ENCODE measurements at regions not wholly inside any gene's neighbourhood (a gene's known extent, or its start where the extent isn't known, plus 50 kb on each side); places are given as distances from the start of the nearest gene placed in this dataset.

DNA sequence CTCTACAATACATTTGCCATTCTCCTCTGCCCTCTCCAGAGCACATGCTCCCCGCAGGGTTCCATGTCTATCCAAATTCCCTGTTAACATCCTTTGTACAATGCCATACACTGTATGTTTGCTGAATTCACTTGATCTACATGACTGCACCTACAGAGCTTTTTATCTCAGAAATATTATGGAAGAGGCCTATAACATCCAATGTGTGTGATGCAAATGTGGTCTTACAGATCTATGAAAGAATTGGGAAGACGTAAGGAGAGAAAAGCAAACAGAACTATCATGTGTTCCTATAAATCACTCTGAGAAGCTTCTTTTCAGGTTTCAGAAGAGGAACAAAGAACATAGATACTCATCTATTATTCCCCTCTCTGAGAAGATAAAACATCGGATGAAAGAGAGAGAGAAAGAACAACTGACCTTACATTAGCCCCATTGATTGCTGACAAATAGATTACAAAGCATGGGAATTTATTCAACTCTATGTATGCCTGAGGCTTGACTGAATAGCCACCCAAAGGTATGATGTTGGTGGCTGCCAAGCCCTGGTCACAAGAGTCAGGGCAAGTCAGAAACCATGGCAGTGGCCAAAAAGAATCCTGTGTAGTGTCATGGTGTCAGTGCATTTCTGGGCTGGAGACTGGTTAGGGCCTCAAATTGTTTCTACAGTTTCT is 425.2 kb downstream of the FOXO1 start:
- H2AK5ac ChIP-seq (ENCODE audit: low read length, severe bottlenecking), result no peak overlapping the region
- no peak overlapping the region for H4K8ac ChIP-seq (ENCODE audit: low read length)
- no peak overlapping the region for H3K4me3 ChIP-seq (ENCODE audit: insufficient read depth in 1 of 2, low read depth in 1 of 2, low read length in 2 of 2)
- no peaks in the 10 kb centered on the region for H3K36me3 ChIP-seq (ENCODE audit: control insufficient read depth in 1 of 2, insufficient read depth in 2 of 2, low read depth in 1 of 2, low read length in 2 of 2)
- H4K91ac ChIP-seq (ENCODE audit: low read length), result no peak overlapping the region
- no peak overlapping the region for H3K23ac ChIP-seq (ENCODE audit: low read length in 2 of 2)
- no peak overlapping the region for H3K27ac ChIP-seq (ENCODE audit: low read length, poor library complexity, severe bottlenecking)
- no peak overlapping the region for H3K4ac ChIP-seq (ENCODE audit: low read depth in 1 of 2, low read length in 2 of 2)
- H3K18ac ChIP-seq (ENCODE audit: low read depth in 1 of 2, low read length in 2 of 2), result no peak overlapping the region
- no peak overlapping the region for H2AFZ ChIP-seq (ENCODE audit: low read depth, low read length)
- no peak overlapping the region for H2BK12ac ChIP-seq (ENCODE audit: low read length in 2 of 2)
- 91% methylated on average over 3 of the region's 3 CpGs for whole genome bisulfite sequencing
- no peak overlapping the region for H3K4me2 ChIP-seq (ENCODE audit: low read length, poor library complexity, severe bottlenecking)
- H2BK15ac ChIP-seq (ENCODE audit: low read depth, poor library complexity, severe bottlenecking), result no peak overlapping the region
- no peak overlapping the region for H3K9ac ChIP-seq (ENCODE audit: low read length)
- DNase-seq, result no peak
- H3K14ac ChIP-seq (ENCODE audit: low read length in 2 of 2), result no peak overlapping the region
- H2BK5ac ChIP-seq (ENCODE audit: low read depth, low read length, poor library complexity, severe bottlenecking), result no peak overlapping the region
- H2BK120ac ChIP-seq (ENCODE audit: low read depth, low read length), result no peak overlapping the region
- H3K4me1 ChIP-seq (ENCODE audit: control insufficient read depth, insufficient read depth, low read depth, low read length), result no peaks in the 10 kb centered on the region
- no peaks in the 10 kb centered on the region for H3K9me3 ChIP-seq (ENCODE audit: control insufficient read depth, low read length)
- no peaks in the 10 kb centered on the region for H3K79me1 ChIP-seq (replicated peaks; ENCODE audit: low read length, poor library complexity, severe bottlenecking)
- peaks cover 0 to 7% of the 10 kb centered on the region in 2 experiments for H3K27me3 ChIP-seq (ENCODE audit: control insufficient read depth in 1 of 2, insufficient read depth in 1 of 2, low read length in 2 of 2)

- Histone ChIP-seq H3K4me2 (ENCODE audit: low read length, poor library complexity, severe bottlenecking) (no peak overlapping the region), H2BK5ac (ENCODE audit: low read depth, low read length, poor library complexity, severe bottlenecking) (no peak overlapping the region), H3K4ac (ENCODE audit: low read depth in 1 of 2, low read length in 2 of 2) (no peak overlapping the region), H3K14ac (ENCODE audit: low read length in 2 of 2) (no peak overlapping the region), H3K27me3 (ENCODE audit: control insufficient read depth in 1 of 2, insufficient read depth in 1 of 2, low read length in 2 of 2) (peaks cover 0 to 7% of the 10 kb centered on the region in 2 experiments), H2AK5ac (ENCODE audit: low read length, severe bottlenecking) (no peak overlapping the region), H3K9me3 (ENCODE audit: control insufficient read depth, low read length) (no peaks in the 10 kb centered on the region), H2BK15ac (ENCODE audit: low read depth, poor library complexity, severe bottlenecking) (no peak overlapping the region), H3K4me3 (ENCODE audit: insufficient read depth in 1 of 2, low read depth in 1 of 2, low read length in 2 of 2) (no peak overlapping the region), H4K8ac (ENCODE audit: low read length) (no peak overlapping the region), H3K79me1 (replicated peaks; ENCODE audit: low read length, poor library complexity, severe bottlenecking) (no peaks in the 10 kb centered on the region), H3K23ac (ENCODE audit: low read length in 2 of 2) (no peak overlapping the region), H3K18ac (ENCODE audit: low read depth in 1 of 2, low read length in 2 of 2) (no peak overlapping the region), H4K91ac (ENCODE audit: low read length) (no peak overlapping the region), H3K36me3 (ENCODE audit: control insufficient read depth in 1 of 2, insufficient read depth in 2 of 2, low read depth in 1 of 2, low read length in 2 of 2) (no peaks in the 10 kb centered on the region), H3K4me1 (ENCODE audit: control insufficient read depth, insufficient read depth, low read depth, low read length) (no peaks in the 10 kb centered on the region), H2AFZ (ENCODE audit: low read depth, low read length) (no peak overlapping the region), H3K9ac (ENCODE audit: low read length) (no peak overlapping the region), H3K27ac (ENCODE audit: low read length, poor library complexity, severe bottlenecking) (no peak overlapping the region), H2BK120ac (ENCODE audit: low read depth, low read length) (no peak overlapping the region), H2BK12ac (ENCODE audit: low read length in 2 of 2) (no peak overlapping the region)
- 74% methylated on average over 3 of the region's 3 CpGs for WGBS
- DNase-seq, result no peak
Measured at GRCh38 chr13:40243047-40243446, 423.4 kb downstream of the FOXO1 start.

DNA sequence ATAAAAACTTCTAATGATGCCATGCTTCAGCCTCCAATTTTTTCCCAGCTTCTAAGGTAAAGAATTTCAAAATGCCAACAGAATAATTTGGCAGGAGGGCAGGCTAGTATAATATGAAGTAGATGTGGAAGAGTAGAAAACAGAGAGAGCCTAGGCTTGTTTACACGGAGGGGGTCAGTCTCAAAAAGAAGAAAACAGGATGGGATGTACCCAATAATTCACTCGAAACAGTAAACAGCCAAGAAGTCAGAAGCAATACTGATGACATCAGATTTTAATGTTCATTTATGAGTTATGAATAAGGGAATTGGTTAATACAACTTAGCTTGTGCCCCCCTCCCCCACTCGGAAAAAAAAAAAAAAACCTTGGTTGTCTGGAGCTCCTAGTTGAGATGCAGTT is 422.5 kb downstream of the FOXO1 start:
- Histone ChIP-seq H3K36me3 (ENCODE audit: control insufficient read depth in 1 of 2, insufficient read depth in 2 of 2, low read depth in 1 of 2, low read length in 2 of 2) (no peaks in the 10 kb centered on the region), H3K9me3 (ENCODE audit: control insufficient read depth, low read length) (no peaks in the 10 kb centered on the region)
- 0% methylated on average over 1 of the region's 3 CpGs for WGBS

GRCh38 chr13:40245567-40245966 is 420.9 kb downstream of the FOXO1 start:
- Histone ChIP-seq H3K4me1 (ENCODE audit: control insufficient read depth, insufficient read depth, low read depth, low read length) (no peaks in the 10 kb centered on the region), H4K8ac (ENCODE audit: low read length) (no peak overlapping the region), H3K23ac (ENCODE audit: low read length in 2 of 2) (no peak overlapping the region), H3K27ac (ENCODE audit: low read length, poor library complexity, severe bottlenecking) (no peak overlapping the region), H2BK12ac (ENCODE audit: low read length in 2 of 2) (no peak overlapping the region), H2AFZ (ENCODE audit: low read depth, low read length) (no peak overlapping the region), H2BK120ac (ENCODE audit: low read depth, low read length) (no peak overlapping the region), H3K9me3 (ENCODE audit: control insufficient read depth, low read length) (no peaks in the 10 kb centered on the region), H3K9ac (ENCODE audit: low read length) (no peak overlapping the region), H3K4me2 (ENCODE audit: low read length, poor library complexity, severe bottlenecking) (no peak overlapping the region), H2BK15ac (ENCODE audit: low read depth, poor library complexity, severe bottlenecking) (no peak overlapping the region), H3K4ac (ENCODE audit: low read depth in 1 of 2, low read length in 2 of 2) (no peak overlapping the region), H3K36me3 (ENCODE audit: control insufficient read depth in 1 of 2, insufficient read depth in 2 of 2, low read depth in 1 of 2, low read length in 2 of 2) (no peaks in the 10 kb centered on the region), H2AK5ac (ENCODE audit: low read length, severe bottlenecking) (no peak overlapping the region), H3K18ac (ENCODE audit: low read depth in 1 of 2, low read length in 2 of 2) (no peak overlapping the region), H3K14ac (ENCODE audit: low read length in 2 of 2) (no peak overlapping the region), H3K4me3 (ENCODE audit: insufficient read depth in 1 of 2, low read depth in 1 of 2, low read length in 2 of 2) (no peak overlapping the region), H2BK5ac (ENCODE audit: low read depth, low read length, poor library complexity, severe bottlenecking) (no peak overlapping the region), H3K27me3 (ENCODE audit: control insufficient read depth in 1 of 2, insufficient read depth in 1 of 2, low read length in 2 of 2) (peaks cover 0 to 7% of the 10 kb centered on the region in 2 experiments), H3K79me1 (replicated peaks; ENCODE audit: low read length, poor library complexity, severe bottlenecking) (no peaks in the 10 kb centered on the region), H4K91ac (ENCODE audit: low read length) (no peak overlapping the region)
- WGBS, result 71% methylated on average over 3 of the region's 3 CpGs
- no peak for DNase-seq

More for the DNA sequence above, 422.5 kb downstream of the FOXO1 start:
- no peak overlapping the region for H2BK15ac ChIP-seq (ENCODE audit: low read depth, poor library complexity, severe bottlenecking)
- no peak overlapping the region for H3K4me2 ChIP-seq (ENCODE audit: low read length, poor library complexity, severe bottlenecking)
- no peak overlapping the region for H3K4ac ChIP-seq (ENCODE audit: low read depth in 1 of 2, low read length in 2 of 2)
- no peak overlapping the region for H3K14ac ChIP-seq (ENCODE audit: low read length in 2 of 2)
- H3K18ac ChIP-seq (ENCODE audit: low read depth in 1 of 2, low read length in 2 of 2), result no peak overlapping the region
- no peak overlapping the region for H3K9ac ChIP-seq (ENCODE audit: low read length)
- no peak overlapping the region for H2AK5ac ChIP-seq (ENCODE audit: low read length, severe bottlenecking)
- no peak overlapping the region for H2BK5ac ChIP-seq (ENCODE audit: low read depth, low read length, poor library complexity, severe bottlenecking)
- H2BK120ac ChIP-seq (ENCODE audit: low read depth, low read length), result no peak overlapping the region
- no peak overlapping the region for H2AFZ ChIP-seq (ENCODE audit: low read depth, low read length)
- no peak for DNase-seq
- H2BK12ac ChIP-seq (ENCODE audit: low read length in 2 of 2), result no peak overlapping the region
- no peak overlapping the region for H4K8ac ChIP-seq (ENCODE audit: low read length)
- no peak overlapping the region for H3K4me3 ChIP-seq (ENCODE audit: insufficient read depth in 1 of 2, low read depth in 1 of 2, low read length in 2 of 2)
- H3K27me3 ChIP-seq (ENCODE audit: control insufficient read depth in 1 of 2, insufficient read depth in 1 of 2, low read length in 2 of 2), result peaks cover 0 to 7% of the 10 kb centered on the region in 2 experiments
- H3K23ac ChIP-seq (ENCODE audit: low read length in 2 of 2), result no peak overlapping the region
- no peaks in the 10 kb centered on the region for H3K4me1 ChIP-seq (ENCODE audit: control insufficient read depth, insufficient read depth, low read depth, low read length)
- H3K79me1 ChIP-seq (replicated peaks; ENCODE audit: low read length, poor library complexity, severe bottlenecking), result no peaks in the 10 kb centered on the region
- H3K27ac ChIP-seq (ENCODE audit: low read length, poor library complexity, severe bottlenecking), result no peak overlapping the region
- no peak overlapping the region for H4K91ac ChIP-seq (ENCODE audit: low read length)
